ENCODE measurements at regions not wholly inside any gene's neighbourhood (a gene's known extent, or its start where the extent isn't known, plus 50 kb on each side); places are given as distances from the start of the nearest gene placed in this dataset.

DNA sequence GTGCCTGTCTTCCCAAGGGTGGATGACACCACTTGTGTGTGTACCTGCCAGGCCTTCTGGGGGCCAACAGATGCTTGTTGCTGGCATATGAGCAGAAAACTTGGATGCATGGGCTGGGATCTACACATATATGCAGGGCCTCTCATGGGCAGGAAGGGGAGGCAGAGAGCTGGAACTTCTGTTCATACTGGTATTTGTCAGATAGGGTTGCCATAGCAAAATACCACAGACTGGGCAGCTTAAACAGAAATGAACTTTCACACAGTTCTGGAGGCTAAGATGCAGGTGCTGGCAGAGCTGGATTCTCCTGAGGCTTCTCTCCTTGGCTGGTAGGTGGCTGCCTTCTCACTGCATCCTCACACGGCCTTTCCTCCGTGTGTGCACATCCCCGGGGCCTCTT lies 121.8 kb downstream of the SUDS3 start:
- TF ChIP-seq, protein P1, sequence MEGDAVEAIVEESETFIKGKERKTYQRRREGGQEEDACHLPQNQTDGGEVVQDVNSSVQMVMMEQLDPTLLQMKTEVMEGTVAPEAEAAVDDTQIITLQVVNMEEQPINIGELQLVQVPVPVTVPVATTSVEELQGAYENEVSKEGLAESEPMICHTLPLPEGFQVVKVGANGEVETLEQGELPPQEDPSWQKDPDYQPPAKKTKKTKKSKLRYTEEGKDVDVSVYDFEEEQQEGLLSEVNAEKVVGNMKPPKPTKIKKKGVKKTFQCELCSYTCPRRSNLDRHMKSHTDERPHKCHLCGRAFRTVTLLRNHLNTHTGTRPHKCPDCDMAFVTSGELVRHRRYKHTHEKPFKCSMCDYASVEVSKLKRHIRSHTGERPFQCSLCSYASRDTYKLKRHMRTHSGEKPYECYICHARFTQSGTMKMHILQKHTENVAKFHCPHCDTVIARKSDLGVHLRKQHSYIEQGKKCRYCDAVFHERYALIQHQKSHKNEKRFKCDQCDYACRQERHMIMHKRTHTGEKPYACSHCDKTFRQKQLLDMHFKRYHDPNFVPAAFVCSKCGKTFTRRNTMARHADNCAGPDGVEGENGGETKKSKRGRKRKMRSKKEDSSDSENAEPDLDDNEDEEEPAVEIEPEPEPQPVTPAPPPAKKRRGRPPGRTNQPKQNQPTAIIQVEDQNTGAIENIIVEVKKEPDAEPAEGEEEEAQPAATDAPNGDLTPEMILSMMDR (IDR thresholded peaks at IDR 0.05; ENCODE audit: borderline replicate concordance, insufficient read depth, low read depth, low read length): no peak
- no peak overlapping the region for H3K4me3 ChIP-seq (ENCODE audit: low read depth, low read length)

DNA sequence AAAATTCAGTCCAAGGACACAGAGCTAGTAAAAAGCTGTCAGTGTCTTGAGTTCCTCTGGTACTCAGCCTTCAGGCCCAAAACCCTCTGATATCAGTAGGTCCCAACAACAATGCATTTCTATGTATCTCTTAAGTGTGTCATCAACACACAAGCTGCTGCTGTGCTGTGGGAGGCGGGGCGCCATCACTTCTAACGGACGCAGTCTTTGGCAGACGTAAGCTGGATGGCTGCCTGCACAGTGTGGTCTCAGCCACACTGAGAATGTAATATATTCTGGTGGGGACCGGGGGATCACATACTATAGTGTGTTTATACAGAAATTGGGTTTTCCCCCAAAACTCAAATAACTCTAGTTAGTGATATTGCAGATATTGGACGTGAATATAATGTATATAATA lies 123.9 kb downstream of the SUDS3 start:
- TF ChIP-seq, protein P1 (IDR thresholded peaks at IDR 0.05; ENCODE audit: borderline replicate concordance, insufficient read depth, low read depth, low read length): no peak

DNA sequence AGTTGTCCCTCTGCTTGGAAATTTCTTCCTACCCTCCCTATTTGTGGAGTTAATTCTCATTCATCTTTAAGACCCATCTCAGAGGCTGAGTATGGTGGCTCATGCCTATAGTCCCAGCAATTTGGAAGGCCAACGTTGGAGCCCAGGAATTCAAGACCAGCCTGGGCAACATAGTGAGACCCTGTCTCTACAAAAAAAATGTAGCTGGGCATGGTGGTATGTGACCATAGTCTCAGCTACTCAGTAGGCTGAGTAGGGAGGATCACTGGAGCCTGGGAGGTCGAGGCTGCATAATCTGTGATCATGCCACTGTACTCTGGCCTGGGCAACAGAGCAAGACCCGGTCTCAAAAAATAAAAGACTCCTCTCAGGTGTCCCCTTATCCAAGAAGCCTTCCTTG lies 125.1 kb downstream of the SUDS3 start:
- H3K4me3 ChIP-seq (ENCODE audit: low read depth, low read length): no peak overlapping the region
- TF ChIP-seq, protein P1 (IDR thresholded peaks at IDR 0.05; ENCODE audit: borderline replicate concordance, insufficient read depth, low read depth, low read length): no peak

More for the DNA sequence above, 123.9 kb downstream of the SUDS3 start:
- H3K4me3 ChIP-seq (ENCODE audit: low read depth, low read length): no peak overlapping the region

DNA sequence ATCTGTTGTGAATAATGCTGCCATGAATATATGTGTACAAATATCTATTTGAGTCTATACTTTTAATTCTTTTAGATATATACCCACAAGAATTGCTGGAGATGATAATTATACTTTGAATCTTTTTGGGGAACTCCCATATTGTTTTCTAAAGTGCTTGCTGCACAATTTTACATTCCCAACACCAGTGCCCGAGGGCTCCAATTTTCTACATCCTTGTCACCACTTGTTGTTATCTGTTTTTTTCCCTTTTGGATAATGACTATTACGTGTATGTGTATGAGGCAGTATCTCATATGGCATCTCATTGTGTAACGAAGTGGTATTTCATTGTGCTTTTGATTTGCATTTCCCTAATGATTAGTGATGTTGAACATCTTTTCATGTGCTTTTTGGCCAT lies 127.1 kb downstream of the SUDS3 start:
- no peak overlapping the region for H3K4me3 ChIP-seq (ENCODE audit: low read depth, low read length)
- TF ChIP-seq, protein P1 (IDR thresholded peaks at IDR 0.05; ENCODE audit: borderline replicate concordance, insufficient read depth, low read depth, low read length): no peak

DNA sequence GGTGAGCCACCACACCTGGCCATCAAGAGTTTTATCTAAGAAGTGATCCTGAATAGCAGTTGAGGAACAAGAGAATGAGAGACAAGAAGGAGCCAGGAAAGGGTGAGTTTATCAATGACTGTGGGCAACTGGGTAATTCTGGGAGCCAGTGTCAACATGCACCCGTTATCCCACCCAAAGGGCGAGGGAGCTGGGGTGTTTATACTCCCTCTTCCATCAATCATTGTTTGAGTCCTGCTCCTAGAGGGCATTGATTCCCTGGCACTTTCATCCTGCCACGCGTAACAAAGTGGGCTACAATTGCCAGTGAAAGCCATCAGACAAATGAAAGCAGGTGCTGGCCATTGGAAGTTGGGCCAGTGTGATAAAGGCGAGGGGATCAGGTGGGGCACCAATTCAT lies 136.3 kb downstream of the SUDS3 start:
- TF ChIP-seq, protein P1 (IDR thresholded peaks at IDR 0.05; ENCODE audit: borderline replicate concordance, insufficient read depth, low read depth, low read length): no peak
- no peak overlapping the region for H3K4me3 ChIP-seq (ENCODE audit: low read depth, low read length)

DNA sequence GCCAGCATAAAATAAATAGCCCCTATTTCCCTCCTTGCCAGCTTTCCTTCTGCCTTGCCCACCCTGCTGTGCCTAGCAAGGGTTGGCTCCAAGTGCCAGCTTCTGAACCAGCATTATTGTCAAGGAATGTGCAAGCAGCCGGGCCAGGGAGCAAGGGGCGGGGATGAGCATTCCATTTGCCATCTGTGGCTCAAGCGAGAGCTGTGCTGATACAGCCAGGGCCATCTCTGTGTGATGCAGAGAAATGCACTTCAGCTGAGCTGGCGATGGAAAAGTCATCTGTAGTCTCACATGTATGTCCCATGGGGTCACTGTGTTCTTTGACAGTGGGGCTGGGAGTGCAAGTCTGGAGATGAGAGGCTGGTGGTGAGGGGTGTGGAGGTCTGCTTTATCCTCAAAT lies 137.3 kb downstream of the SUDS3 start:
- TF ChIP-seq, protein P1 (IDR thresholded peaks at IDR 0.05; ENCODE audit: borderline replicate concordance, insufficient read depth, low read depth, low read length): no peak
- no peak overlapping the region for H3K4me3 ChIP-seq (ENCODE audit: low read depth, low read length)

DNA sequence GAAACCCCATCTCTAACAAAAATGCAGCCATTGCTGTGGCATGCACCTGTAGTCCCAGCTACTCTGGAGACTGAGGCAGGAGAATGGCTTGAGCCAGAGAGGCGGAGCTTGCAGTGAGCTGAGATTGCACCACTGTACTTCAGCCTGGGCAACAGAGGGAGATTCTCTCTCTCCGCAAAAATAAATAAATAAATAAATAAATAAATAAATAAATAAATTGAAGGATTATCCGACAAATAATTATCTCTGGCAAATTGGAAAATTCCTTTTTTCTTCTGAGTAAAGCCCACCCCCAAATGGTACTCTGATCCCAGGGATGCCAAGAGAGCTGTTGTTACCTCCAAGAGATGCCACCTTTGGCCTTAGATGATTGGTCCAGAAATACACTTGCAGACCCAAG lies 137.9 kb downstream of the SUDS3 start:
- TF ChIP-seq, protein P1 (IDR thresholded peaks at IDR 0.05; ENCODE audit: borderline replicate concordance, insufficient read depth, low read depth, low read length): no peak
- H3K4me3 ChIP-seq (ENCODE audit: low read depth, low read length): no peak overlapping the region
